HepG2 (cell line): ENCODE measurements at regions not wholly inside any gene's neighbourhood (a gene's known extent, or its start where the extent isn't known, plus 50 kb on each side); places are given as distances from the start of the nearest gene placed in this dataset.

Experiments
- CTCF ChIP-seq: sonication (generic); formaldehyde crosslinking; IDR thresholded peaks from 2 replicates; pipeline ENCODE4 v1.5.0; 2020; ENCODE audit warnings: mild to moderate bottlenecking, missing genetic modification reagents, moderate library complexity
- HNRNPL ChIP-seq: fragments of 200-400 bp; formaldehyde crosslinking; IDR thresholded peaks from 2 replicates; pipeline ENCODE4 v1.6.1; 2017; ENCODE audit warnings: mild to moderate bottlenecking, low read depth, low read length

- no peak for TF ChIP-seq HNRNPL
- TF ChIP-seq CTCF (CRISPR knock-in tag): no peak
Observed at GRCh38 chr4:24637173-24637572, 52.8 kb upstream of the DHX15 start.
